ENCODE measurements at regions not wholly inside any gene's neighbourhood (a gene's known extent, or its start where the extent isn't known, plus 50 kb on each side); places are given as distances from the start of the nearest gene placed in this dataset.

- H3K4me3 ChIP-seq (ENCODE audit: low read depth, low read length), result no peak overlapping the region
- TF ChIP-seq CTCF (IDR thresholded peaks at IDR 0.05; ENCODE audit: borderline replicate concordance, insufficient read depth, low read depth, low read length), result no peak
Observed at GRCh38 chr5:114565871-114566270, 204.0 kb downstream of the KCNN2 start.

GRCh38 chr5:114565139-114565538, 203.3 kb downstream of the KCNN2 start:
- TF ChIP-seq CTCF (IDR thresholded peaks at IDR 0.05; ENCODE audit: borderline replicate concordance, insufficient read depth, low read depth, low read length), result no peak

GRCh38 chr5:114561415-114561814, 199.5 kb downstream of the KCNN2 start:
- TF ChIP-seq CTCF (IDR thresholded peaks at IDR 0.05; ENCODE audit: borderline replicate concordance, insufficient read depth, low read depth, low read length), result no peak

More at GRCh38 chr5:114565139-114565538, 203.3 kb downstream of the KCNN2 start:
- H3K4me3 ChIP-seq (ENCODE audit: low read depth, low read length), result no peak overlapping the region

More at GRCh38 chr5:114561415-114561814, 199.5 kb downstream of the KCNN2 start:
- no peak overlapping the region for H3K4me3 ChIP-seq (ENCODE audit: low read depth, low read length)
